RWPE1 (cell line): ENCODE measurements at regions not wholly inside any gene's neighbourhood (a gene's known extent, or its start where the extent isn't known, plus 50 kb on each side); places are given as distances from the start of the nearest gene placed in this dataset.
"Not testable (repeated sequence)": the region's sequence is repeated elsewhere in the genome, so short reads cannot be mapped to it uniquely, and the experiment has no call there.

Experiments used
- CTCF ChIA-PET: fragments of 350-600 bp; sonication (Branson Sonifier 250); formaldehyde crosslinking; extraction: SDS; loops from one replicate; lab custom pipeline; 2021; lab: Yijun Ruan, JAX
- POLR2A ChIA-PET: fragments of 400-600 bp; formaldehyde crosslinking; extraction: SDS; loops from one replicate; lab custom pipeline; 2020; ENCODE audit warnings: antibody characterized with exemption; ENCODE audit not compliant: low non-redundant PET; lab: Yijun Ruan, JAX
- DNase-seq: peaks from one replicate; pipeline ENCODE4 v3.0.0; 2012; ENCODE audit warnings: low spot score
- H3K27ac ChIP-seq: fragments of 450-650 bp; 2 replicates; pipeline ENCODE4 v1.5.1; 2017
- CTCF ChIP-seq: fragments of 450-650 bp; conservative IDR thresholded peaks from 2 replicates; pipeline ENCODE4 v1.5.1; 2017; ENCODE audit warnings: low read depth, mild to moderate bottlenecking

DNA sequence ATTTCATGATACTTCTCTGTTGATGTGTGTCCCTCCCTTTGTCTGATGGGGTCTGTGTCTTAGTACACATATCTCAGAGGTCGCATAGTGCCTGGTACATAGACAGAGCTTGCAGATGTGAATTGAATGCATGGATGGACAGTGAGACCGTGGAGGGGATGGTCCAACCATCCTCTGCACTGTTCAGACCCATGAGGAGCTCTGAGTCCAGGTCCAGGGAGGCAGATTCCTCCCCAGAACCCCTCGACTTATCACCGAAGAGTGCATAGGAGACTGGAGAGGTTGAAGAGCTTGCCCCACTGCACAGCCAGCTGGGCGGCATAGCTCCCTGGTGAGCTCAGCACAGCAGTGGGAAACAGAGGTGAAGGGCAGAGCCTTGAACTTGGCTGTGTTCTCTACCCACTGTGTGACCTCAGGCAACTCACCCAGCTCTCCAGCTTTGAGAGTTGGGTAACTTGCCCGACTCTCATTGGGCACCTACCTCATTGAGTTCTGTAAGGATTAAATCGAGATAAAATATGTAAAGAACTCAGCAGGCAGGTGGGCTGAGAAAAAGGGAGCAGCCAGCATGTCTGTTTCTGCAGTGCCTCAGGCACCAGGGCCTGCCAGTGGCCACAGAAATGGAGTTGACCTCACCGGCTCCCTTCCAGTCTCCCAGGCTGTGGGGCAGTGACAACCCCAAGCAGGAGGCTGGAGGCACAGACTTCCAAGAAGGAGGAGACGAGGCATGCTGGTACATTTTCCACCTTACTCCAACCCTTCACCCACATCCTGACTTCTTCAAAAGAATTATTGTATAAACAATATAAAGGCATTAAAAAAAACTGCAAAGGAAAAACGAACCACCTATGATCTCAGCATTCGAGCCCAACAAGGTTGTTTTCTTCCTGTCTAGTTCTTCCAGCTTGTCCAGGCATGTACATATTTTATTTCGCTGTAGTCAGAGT lies 54.1 kb upstream of the TFRC start:
- peak; percentile 86 for DNase-seq
- POLR2A ChIA-PET, result interaction anchor here (0.6 kb wide), 1 partner anchor 46 kb away, joined by 3 read pairs; no protein-coding TSS in a partner anchor
- no peak for TF ChIP-seq CTCF
- H3K27ac ChIP-seq, result peak overlapping the region; percentile 97
- CTCF ChIA-PET, result interaction anchor here (0.5 to 0.8 kb wide), 5 partner anchors 25 to 337 kb away, joined by 3 read pairs; no protein-coding TSS in a partner anchor

- H3K27ac ChIP-seq, result peak overlapping the region; percentile 97
- DNase-seq, result no peak
- POLR2A ChIA-PET, result no interaction called here
- no peak for TF ChIP-seq CTCF
- CTCF ChIA-PET, result no interaction called here
Observed at GRCh38 chr3:196134691-196135090, 52.8 kb upstream of the TFRC start.

DNA sequence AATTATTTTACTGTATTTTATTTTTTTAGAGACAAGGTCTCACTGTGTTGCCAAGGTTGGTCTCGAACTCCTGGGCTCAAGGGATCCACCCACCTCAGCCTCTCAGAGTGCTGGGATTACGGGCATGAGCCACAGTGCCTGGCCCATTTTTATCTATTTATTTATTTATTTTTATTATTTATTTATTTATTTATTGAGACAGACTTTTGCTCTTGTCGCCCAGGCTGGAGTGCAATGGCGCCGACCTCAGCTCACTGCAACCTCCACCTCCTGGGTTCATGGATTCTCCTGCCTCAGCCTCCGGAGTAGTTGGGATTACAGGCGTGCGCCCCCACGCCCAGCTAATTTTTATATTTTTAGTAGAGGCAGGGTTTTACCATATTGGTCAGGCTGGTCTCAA lies 52.0 kb upstream of the TFRC start:
- H3K27ac ChIP-seq, DNase-seq, CTCF ChIA-PET, POLR2A ChIA-PET: not testable (repeated sequence)

DNA sequence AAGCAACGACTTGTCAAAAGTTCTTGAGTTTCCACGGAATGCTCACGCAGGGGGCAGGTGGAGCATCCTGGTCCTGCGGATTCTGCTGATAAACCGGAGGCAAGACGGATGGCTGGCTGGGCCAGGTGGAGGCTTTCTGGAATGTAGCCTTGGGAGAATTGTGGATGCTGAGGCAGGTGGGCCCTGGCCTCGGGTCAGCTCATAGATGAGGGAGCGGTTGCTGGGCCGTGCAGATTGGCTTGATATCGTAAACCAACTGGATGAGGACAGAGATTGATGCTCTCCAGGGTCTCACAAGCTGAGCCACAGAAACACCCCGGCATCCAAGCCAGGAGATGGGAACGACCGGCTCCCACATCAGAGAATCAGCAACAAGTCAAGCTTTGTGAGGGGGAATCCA lies 50.0 kb upstream of the TFRC start:
- POLR2A ChIA-PET, result no interaction called here
- DNase-seq, result no peak

More for the DNA sequence above, 50.0 kb upstream of the TFRC start:
- TF ChIP-seq CTCF, result no peak
- H3K27ac ChIP-seq, result no peak overlapping the region
- CTCF ChIA-PET, result no interaction called here
